ENCODE measurements at regions not wholly inside any gene's neighbourhood (a gene's known extent, or its start where the extent isn't known, plus 50 kb on each side); places are given as distances from the start of the nearest gene placed in this dataset.

DNA sequence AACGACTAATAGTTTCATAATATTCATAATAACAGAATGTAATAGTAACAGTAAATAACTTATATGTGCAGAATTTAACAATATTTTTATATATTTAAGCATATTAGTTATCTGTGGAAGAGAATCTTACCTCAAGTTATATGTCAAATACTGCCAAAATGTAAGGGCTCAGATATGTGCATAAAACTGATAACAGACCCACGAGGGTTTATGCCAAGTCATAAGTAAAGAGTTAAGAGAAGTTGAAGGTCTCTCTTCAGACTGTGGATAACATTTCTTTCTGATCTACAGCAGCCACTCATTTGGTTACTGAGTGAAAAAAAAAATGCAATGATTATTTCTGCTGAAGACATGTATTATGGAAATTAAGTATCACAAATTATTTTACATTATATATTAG lies 1167.8 kb upstream of the NCAM2 start:
- Histone ChIP-seq H3K4me3 (no peak overlapping the region), H3K4me1 (no peaks in the 10 kb centered on the region), H3K9me3 (no peaks in the 10 kb centered on the region), H3K36me3 (no peaks in the 10 kb centered on the region), H3K27ac (no peak overlapping the region), H3K27me3 (no peaks in the 10 kb centered on the region)
- intact Hi-C loops (cut with DNase I), result no loop called here
- no peak for DNase-seq (ENCODE audit: low spot score in 2 of 2)
- TF ChIP-seq, protein P1, sequence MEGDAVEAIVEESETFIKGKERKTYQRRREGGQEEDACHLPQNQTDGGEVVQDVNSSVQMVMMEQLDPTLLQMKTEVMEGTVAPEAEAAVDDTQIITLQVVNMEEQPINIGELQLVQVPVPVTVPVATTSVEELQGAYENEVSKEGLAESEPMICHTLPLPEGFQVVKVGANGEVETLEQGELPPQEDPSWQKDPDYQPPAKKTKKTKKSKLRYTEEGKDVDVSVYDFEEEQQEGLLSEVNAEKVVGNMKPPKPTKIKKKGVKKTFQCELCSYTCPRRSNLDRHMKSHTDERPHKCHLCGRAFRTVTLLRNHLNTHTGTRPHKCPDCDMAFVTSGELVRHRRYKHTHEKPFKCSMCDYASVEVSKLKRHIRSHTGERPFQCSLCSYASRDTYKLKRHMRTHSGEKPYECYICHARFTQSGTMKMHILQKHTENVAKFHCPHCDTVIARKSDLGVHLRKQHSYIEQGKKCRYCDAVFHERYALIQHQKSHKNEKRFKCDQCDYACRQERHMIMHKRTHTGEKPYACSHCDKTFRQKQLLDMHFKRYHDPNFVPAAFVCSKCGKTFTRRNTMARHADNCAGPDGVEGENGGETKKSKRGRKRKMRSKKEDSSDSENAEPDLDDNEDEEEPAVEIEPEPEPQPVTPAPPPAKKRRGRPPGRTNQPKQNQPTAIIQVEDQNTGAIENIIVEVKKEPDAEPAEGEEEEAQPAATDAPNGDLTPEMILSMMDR (IDR thresholded peaks at IDR 0.05), result no peak

DNA sequence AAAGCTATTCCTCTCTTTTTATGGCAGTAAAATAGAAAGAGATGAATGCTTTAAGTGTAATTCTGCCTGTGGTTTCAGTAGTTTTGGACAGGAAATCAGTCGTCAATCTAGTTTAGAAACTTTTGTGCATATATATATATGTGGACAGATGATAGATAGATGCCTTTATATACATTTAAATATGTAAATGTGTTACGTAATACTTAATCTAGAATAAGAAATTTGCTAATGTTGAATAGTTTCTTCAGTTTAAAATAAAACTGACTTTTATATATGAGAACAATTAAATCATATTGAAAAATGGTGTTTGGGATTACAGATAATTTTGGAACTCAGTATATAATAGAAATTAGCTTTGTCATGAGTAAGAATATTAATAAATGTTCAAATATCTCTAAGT lies 1165.7 kb upstream of the NCAM2 start:
- DNase-seq (ENCODE audit: low spot score in 2 of 2), result no peak
- no peak overlapping the region for H3K4me3 ChIP-seq
- intact Hi-C loops (cut with DNase I), result no loop called here
- TF ChIP-seq, protein P1 (IDR thresholded peaks at IDR 0.05), result no peak
- no peaks in the 10 kb centered on the region for H3K9me3 ChIP-seq
- H3K27me3 ChIP-seq, result no peaks in the 10 kb centered on the region
- H3K4me1 ChIP-seq, result no peaks in the 10 kb centered on the region
- H3K36me3 ChIP-seq, result no peaks in the 10 kb centered on the region
- H3K27ac ChIP-seq, result no peak overlapping the region

DNA sequence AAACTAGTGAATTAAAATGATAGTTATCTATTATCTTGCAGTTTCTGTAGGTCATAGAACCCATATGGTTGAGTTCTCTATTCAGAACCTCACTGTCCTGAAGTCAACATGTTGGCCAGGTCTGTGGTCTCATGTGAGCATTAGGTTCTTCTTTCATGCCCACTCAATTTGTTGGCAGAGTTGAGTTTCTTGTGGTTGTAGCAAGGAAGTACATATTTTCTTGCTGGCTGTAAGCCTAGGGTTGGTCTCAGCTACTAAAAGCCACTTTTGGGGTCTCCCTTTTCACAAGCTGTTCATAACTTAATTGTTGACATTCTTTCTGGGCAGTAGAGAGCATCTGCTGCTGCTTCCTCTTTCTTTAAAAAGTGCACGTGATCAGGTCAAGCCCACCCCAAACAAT lies 1165.1 kb upstream of the NCAM2 start:
- no peak for DNase-seq (ENCODE audit: low spot score in 2 of 2)
- intact Hi-C loops (cut with DNase I), result no loop called here
- no peaks in the 10 kb centered on the region for H3K36me3 ChIP-seq
- no peak overlapping the region for H3K4me3 ChIP-seq
- H3K27me3 ChIP-seq, result no peaks in the 10 kb centered on the region
- TF ChIP-seq, protein P1 (IDR thresholded peaks at IDR 0.05), result no peak
- no peaks in the 10 kb centered on the region for H3K9me3 ChIP-seq
- H3K27ac ChIP-seq, result no peak overlapping the region
- no peaks in the 10 kb centered on the region for H3K4me1 ChIP-seq

DNA sequence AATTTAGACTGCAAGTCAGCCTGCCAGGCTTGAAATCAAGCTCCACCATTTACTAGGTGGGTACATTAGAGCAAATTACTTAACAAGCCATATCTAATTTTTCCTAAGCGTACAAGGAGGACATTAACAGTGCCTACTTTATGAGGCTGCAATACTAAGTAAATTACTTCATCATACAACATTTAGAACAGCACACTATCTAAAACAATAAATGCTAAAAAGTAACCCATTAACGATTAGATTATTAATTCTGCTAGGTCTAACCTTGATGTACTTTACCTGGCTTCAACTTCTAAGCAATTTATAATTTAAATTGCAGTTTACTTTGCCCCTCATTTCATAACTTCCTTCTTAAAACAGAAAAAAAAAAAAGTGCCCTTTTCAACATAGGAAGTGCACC lies 1155.6 kb upstream of the NCAM2 start:
- no peaks in the 10 kb centered on the region for H3K9me3 ChIP-seq
- H3K36me3 ChIP-seq, result no peaks in the 10 kb centered on the region
- DNase-seq (ENCODE audit: low spot score in 2 of 2), result no peak
- H3K27ac ChIP-seq, result no peak overlapping the region
- H3K4me3 ChIP-seq, result no peak overlapping the region
- intact Hi-C loops (cut with DNase I), result no loop called here
- TF ChIP-seq, protein P1 (IDR thresholded peaks at IDR 0.05), result no peak
- no peaks in the 10 kb centered on the region for H3K27me3 ChIP-seq
- H3K4me1 ChIP-seq, result no peaks in the 10 kb centered on the region

DNA sequence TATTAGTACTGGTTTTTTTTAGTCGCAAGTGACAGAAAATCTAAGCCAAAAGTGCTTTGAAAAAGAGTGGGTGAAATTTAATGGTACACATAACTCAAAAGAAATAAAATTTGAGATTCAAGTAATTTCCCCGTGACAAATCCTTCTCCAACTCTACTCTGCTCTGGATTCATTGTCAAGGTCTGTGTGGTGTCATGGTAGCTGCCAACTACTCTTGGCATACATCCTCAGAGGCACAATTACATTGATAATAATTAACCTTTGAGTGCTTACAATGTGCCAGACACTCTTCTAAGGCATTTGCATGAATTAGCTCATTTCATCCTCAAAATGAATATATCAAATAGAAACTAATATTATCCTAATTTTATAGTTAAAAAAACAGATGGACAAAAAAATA lies 1153.9 kb upstream of the NCAM2 start:
- DNase-seq (ENCODE audit: low spot score in 2 of 2), result no peak
- intact Hi-C loops (cut with DNase I), result no loop called here
- H3K27me3 ChIP-seq, result no peaks in the 10 kb centered on the region
- no peaks in the 10 kb centered on the region for H3K36me3 ChIP-seq
- no peaks in the 10 kb centered on the region for H3K4me1 ChIP-seq
- H3K4me3 ChIP-seq, result no peak overlapping the region
- H3K27ac ChIP-seq, result no peak overlapping the region
- TF ChIP-seq, protein P1 (IDR thresholded peaks at IDR 0.05), result no peak
- H3K9me3 ChIP-seq, result no peaks in the 10 kb centered on the region

DNA sequence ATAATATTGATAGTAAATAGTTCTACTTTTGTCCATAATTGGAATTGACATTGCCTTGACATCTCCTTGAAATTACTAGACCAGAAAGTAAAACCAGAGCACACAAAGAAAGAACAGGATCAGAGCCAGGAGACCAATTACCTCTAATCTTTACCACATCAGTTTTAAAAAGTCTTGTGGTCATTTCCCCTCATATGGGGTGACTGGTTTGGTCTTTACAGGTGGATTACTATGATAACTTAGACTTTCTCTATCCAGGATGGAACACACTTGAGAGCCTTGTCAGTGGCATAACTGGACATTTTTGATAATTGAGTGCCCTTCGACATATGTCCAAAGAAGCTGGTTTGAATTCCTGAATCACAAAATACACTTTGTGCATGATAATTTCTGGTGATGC lies 1148.1 kb upstream of the NCAM2 start:
- Histone ChIP-seq H3K9me3 (no peaks in the 10 kb centered on the region), H3K4me1 (no peaks in the 10 kb centered on the region), H3K27ac (no peak overlapping the region), H3K27me3 (no peaks in the 10 kb centered on the region), H3K36me3 (no peaks in the 10 kb centered on the region), H3K4me3 (no peak overlapping the region)
- no peak for DNase-seq (ENCODE audit: low spot score in 2 of 2)
- intact Hi-C loops (cut with DNase I), result no loop called here
- TF ChIP-seq, protein P1 (IDR thresholded peaks at IDR 0.05), result no peak
